HepG2 (cell line): ENCODE measurements at regions not wholly inside any gene's neighbourhood (a gene's known extent, or its start where the extent isn't known, plus 50 kb on each side); places are given as distances from the start of the nearest gene placed in this dataset.

Source experiments
- ATAC-seq: fragments of 200-7000 bp; cut with Tn5 transposase; 3 replicates; pipeline ENCODE4 v1.9.1; 2020; ENCODE audit warnings: mild to moderate bottlenecking, moderate library complexity
- BruUV-seq: library from RNA; stranded (reverse); fragments of 400-500 nt; replicated peaks from 2 replicates; lab custom pipeline; 2021; lab: Mats Ljungman, UMichigan
- CTCF ChIA-PET: fragments of 300-600 bp; formaldehyde crosslinking; extraction: SDS; loops from one replicate; lab custom pipeline; 2021; ENCODE audit warnings: low total read pairs, inconsistent platforms, low intra/inter-chr PET ratio; lab: Yijun Ruan, JAX
- POLR2A ChIA-PET: fragments of 350-600 bp; sonication (Branson Sonifier 250); formaldehyde crosslinking; loops from one replicate; lab custom pipeline; 2020; ENCODE audit warnings: antibody characterized with exemption, inconsistent platforms; lab: Yijun Ruan, JAX
- DNase-seq: peaks from one replicate; pipeline ENCODE4 v3.0.0-alpha.2; 2015; ENCODE audit warnings: low spot score
- FAIRE-seq: peaks from 3 replicates; lab custom pipeline; 2011; peaks lifted over from hg19 to GRCh38; lab: Jason Lieb, UNC
- H2AFZ ChIP-seq: one replicate; pipeline ENCODE4 v1.6.1; 2011; ENCODE audit warnings: low read length, inconsistent platforms
- H3K27ac ChIP-seq: fragments of 300-600 bp; 3 replicates; pipeline ENCODE4 v1.8.0; 2011; ENCODE audit warnings: mixed run types, mild to moderate bottlenecking, mixed read lengths, low read length, inconsistent platforms; ENCODE audit not compliant: insufficient read depth; ENCODE audit errors: extremely low read length
- H3K27me3 ChIP-seq, 2 experiments: fragments of 200-600 bp in 1 of 2; 2 replicates in 1 of 2; 3 replicates in 1 of 2; pipeline versions ENCODE4 v1.6.0 to v1.8.0; 2011; ENCODE audit warnings: low read length in 2 of 2, mild to moderate bottlenecking in 2 of 2, moderate library complexity in 2 of 2, inconsistent platforms in 1 of 2; ENCODE audit not compliant: insufficient read depth in 2 of 2, control insufficient read depth in 1 of 2
- H3K36me3 ChIP-seq, 2 experiments: fragments of 200-600 bp in 1 of 2; replicated peaks in 1 of 2; 2 replicates in 1 of 2; 3 replicates in 1 of 2; pipeline versions ENCODE4 v1.5.1 to v1.8.0; 2011; ENCODE audit warnings: low read length in 2 of 2, inconsistent platforms in 1 of 2; ENCODE audit not compliant: insufficient read depth in 2 of 2, control insufficient read depth in 1 of 2
- H3K4me1 ChIP-seq: 2 replicates; pipeline ENCODE4 v1.5.1; 2012; ENCODE audit warnings: low read length, inconsistent platforms; ENCODE audit not compliant: insufficient read depth
- H3K4me2 ChIP-seq: 2 replicates; pipeline ENCODE4 v1.6.0; 2011; ENCODE audit warnings: low read depth, low read length, inconsistent platforms
- H3K4me3 ChIP-seq, 3 experiments: fragments of 200-600 bp in 1 of 3; sonication (generic), shearing (Covaris generic) in 1 of 3; replicated peaks in 1 of 3; 2 replicates each; pipeline ENCODE4 v1.5.1; 2011 to 2016; ENCODE audit warnings: low read length in 3 of 3, inconsistent platforms in 2 of 3, low read depth in 2 of 3, mild to moderate bottlenecking in 2 of 3, control low read depth in 1 of 3, mixed read lengths in 1 of 3; ENCODE audit not compliant: insufficient read depth in 1 of 3
- H3K79me2 ChIP-seq: one replicate; pipeline ENCODE4 v1.6.1; 2011; ENCODE audit warnings: low read length, inconsistent platforms; ENCODE audit not compliant: insufficient read depth
- H3K9ac ChIP-seq: 2 replicates; pipeline ENCODE4 v1.6.0; 2011; ENCODE audit warnings: mild to moderate bottlenecking, low read depth, low read length, inconsistent platforms; ENCODE audit not compliant: insufficient read depth
- H3K9me3 ChIP-seq: 2 replicates; pipeline ENCODE4 v1.5.1; 2012; ENCODE audit warnings: mild to moderate bottlenecking, low read length
- H4K20me1 ChIP-seq: 2 replicates; pipeline ENCODE4 v1.6.0; 2011; ENCODE audit warnings: inconsistent platforms, mild to moderate bottlenecking, low read length, moderate library complexity; ENCODE audit not compliant: insufficient read depth
- CAMTA2 ChIP-seq: sonication (generic); formaldehyde crosslinking; IDR thresholded peaks from 2 replicates; pipeline ENCODE4 v1.4.0; 2020; ENCODE audit warnings: mild to moderate bottlenecking, missing genetic modification reagents, borderline replicate concordance
- GABPA ChIP-seq, 2 experiments: IDR thresholded peaks; 2 replicates each; pipeline ENCODE4 v1.6.1; 2011 to 2016; ENCODE audit warnings: low read depth in 2 of 2, low read length in 1 of 2, missing biosample characterization in 1 of 2, missing genetic modification characterization in 1 of 2
- HNRNPH1 ChIP-seq: fragments of 200-400 bp; formaldehyde crosslinking; optimal IDR thresholded peaks from 2 replicates; pipeline ENCODE3; 2017; ENCODE audit warnings: mild to moderate bottlenecking, low read depth, low read length
- HOXA7 ChIP-seq: sonication (generic); formaldehyde crosslinking; IDR thresholded peaks from 2 replicates; pipeline ENCODE4 v1.8.1; 2022; ENCODE audit warnings: mild to moderate bottlenecking, missing genetic modification reagents, moderate library complexity
- PHB2 ChIP-seq: fragments of 450-650 bp; IDR thresholded peaks from 2 replicates; pipeline ENCODE4 v1.6.1; 2018; ENCODE audit not compliant: partially characterized antibody
- RFXAP ChIP-seq: sonication (generic); formaldehyde crosslinking; IDR thresholded peaks from 2 replicates; pipeline ENCODE4 v1.4.0; 2020; ENCODE audit warnings: missing genetic modification reagents, borderline replicate concordance
- SAFB2 ChIP-seq: sonication (generic); formaldehyde crosslinking; IDR thresholded peaks from 2 replicates; pipeline ENCODE4 v1.5.1; 2020; ENCODE audit warnings: missing genetic modification reagents, low read depth, mild to moderate bottlenecking, borderline replicate concordance
- SSRP1 ChIP-seq: IDR thresholded peaks from 2 replicates; pipeline ENCODE4 v1.6.1; 2016; ENCODE audit warnings: control low read depth
- THAP11 ChIP-seq: IDR thresholded peaks from 2 replicates; pipeline ENCODE4 v1.6.1; 2016; ENCODE audit warnings: missing biosample characterization, missing genetic modification reagents
- XRCC5 ChIP-seq: fragments of 200-400 bp; formaldehyde crosslinking; optimal IDR thresholded peaks from 2 replicates; pipeline ENCODE3; 2017; ENCODE audit warnings: mild to moderate bottlenecking, low read length
- ZNF510 ChIP-seq: sonication (generic); formaldehyde crosslinking; IDR thresholded peaks from 2 replicates; pipeline ENCODE4 v1.4.0; 2020; ENCODE audit warnings: low read depth, mild to moderate bottlenecking, missing genetic modification reagents
- ZNF547 ChIP-seq: sonication (generic); formaldehyde crosslinking; IDR thresholded peaks from 2 replicates; pipeline ENCODE4 v1.5.1; 2020; ENCODE audit warnings: mild to moderate bottlenecking, missing genetic modification reagents
- ZNF577 ChIP-seq: sonication (generic); formaldehyde crosslinking; IDR thresholded peaks from 2 replicates; pipeline ENCODE4 v1.4.0; 2020; ENCODE audit warnings: mild to moderate bottlenecking, low read depth, missing genetic modification reagents, borderline replicate concordance
- ZNF740 ChIP-seq: sonication (generic); formaldehyde crosslinking; IDR thresholded peaks from 2 replicates; pipeline ENCODE4 v1.4.0; 2020; ENCODE audit warnings: missing genetic modification reagents
- WGBS: methylation state at CpG from one replicate; pipeline ENCODE4 v1.1.6; 2017; ENCODE audit warnings: low lambda C conversion rate; 5-methylcytosine and 5-hydroxymethylcytosine counted together
- in situ Hi-C: cut with HindIII; loops from 2 replicates; pipeline ENCODE4 v1.10.0; 2017; ENCODE audit warnings: low pct_unique_long_range_greater_than_20kb; ENCODE audit not compliant: extremely low pct_ligation_motif_present
- intact Hi-C: fragments of 100-400 bp; cut with micrococcal nuclease; formaldehyde crosslinking; loops from one replicate; pipeline ENCODE4 v1.10.0; 2022; ENCODE audit not compliant: unreplicated experiment
- TF ChIP-seq, protein P1 (sequence below): sonication (generic); formaldehyde crosslinking; IDR thresholded peaks from 2 replicates; pipeline ENCODE4 v1.5.1; 2020; ENCODE audit warnings: mild to moderate bottlenecking, missing genetic modification reagents, borderline replicate concordance
- TF ChIP-seq, protein P2 (sequence below): sonication (generic); formaldehyde crosslinking; IDR thresholded peaks from 2 replicates; pipeline ENCODE4 v1.5.1; 2020; ENCODE audit warnings: missing genetic modification reagents, mild to moderate bottlenecking, borderline replicate concordance

GRCh38 chr11:19650467-19650866 lies 62.2 kb upstream of the NAV2 start:
- H3K27me3 ChIP-seq: peaks cover 3 to 10% of the 10 kb centered on the region in 2 experiments; a peak in 3 of 5 replicates
- BruUV-seq: no TSS peak
- 1% methylated on average over 3 of the region's 3 CpGs for WGBS
- H2AFZ ChIP-seq: no peak overlapping the region
- H3K79me2 ChIP-seq: no peaks in the 10 kb centered on the region
- H3K4me3 ChIP-seq: no peak overlapping the region
- no peaks in the 10 kb centered on the region for H3K36me3 ChIP-seq
- H3K4me2 ChIP-seq: no peak overlapping the region
- no peaks in the 10 kb centered on the region for H3K4me1 ChIP-seq
- FAIRE-seq: no peak
- in situ Hi-C loops: no loop called here
- POLR2A ChIA-PET: no interaction called here
- ATAC-seq: no peak
- H3K9me3 ChIP-seq: no peaks in the 10 kb centered on the region
- intact Hi-C loops: no loop called here
- no peak overlapping the region for H3K9ac ChIP-seq
- CTCF ChIA-PET: no interaction called here
- H3K27ac ChIP-seq: no peak overlapping the region
- no peaks in the 10 kb centered on the region for H4K20me1 ChIP-seq
- DNase-seq: no peak
- TF ChIP-seq ZNF510 (no peak), ZNF740 (CRISPR knock-in tag) (no peak), HNRNPH1 (no peak), HOXA7 (CRISPR knock-in tag) (no peak), PHB2 (no peak), CAMTA2 (CRISPR knock-in tag) (no peak), RFXAP (CRISPR knock-in tag) (no peak), XRCC5 (no peak), THAP11 (CRISPR knock-in tag) (no peak), GABPA (IDR thresholded peaks at IDR 0.05; ENCODE audit: low read depth, low read length) (no peak), GABPA (CRISPR knock-in tag; IDR thresholded peaks at IDR 0.05; ENCODE audit: low read depth) (no peak), SSRP1 (CRISPR knock-in tag) (no peak), ZNF547 (no peak), ZNF577 (CRISPR knock-in tag) (no peak), SAFB2 (CRISPR knock-in tag) (no peak)
- TF ChIP-seq, protein P1, sequence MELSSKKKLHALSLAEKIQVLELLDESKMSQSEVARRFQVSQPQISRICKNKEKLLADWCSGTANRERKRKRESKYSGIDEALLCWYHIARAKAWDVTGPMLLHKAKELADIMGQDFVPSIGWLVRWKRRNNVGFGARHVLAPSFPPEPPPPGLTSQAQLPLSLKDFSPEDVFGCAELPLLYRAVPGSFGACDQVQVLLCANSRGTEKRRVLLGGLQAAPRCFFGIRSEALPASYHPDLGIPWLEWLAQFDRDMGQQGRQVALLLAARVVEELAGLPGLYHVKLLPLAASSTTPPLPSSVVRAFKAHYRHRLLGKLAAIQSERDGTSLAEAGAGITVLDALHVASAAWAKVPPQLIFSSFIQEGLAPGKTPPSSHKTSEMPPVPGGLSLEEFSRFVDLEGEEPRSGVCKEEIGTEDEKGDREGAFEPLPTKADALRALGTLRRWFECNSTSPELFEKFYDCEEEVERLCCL (CRISPR knock-in tag): no peak
- TF ChIP-seq, protein P2, sequence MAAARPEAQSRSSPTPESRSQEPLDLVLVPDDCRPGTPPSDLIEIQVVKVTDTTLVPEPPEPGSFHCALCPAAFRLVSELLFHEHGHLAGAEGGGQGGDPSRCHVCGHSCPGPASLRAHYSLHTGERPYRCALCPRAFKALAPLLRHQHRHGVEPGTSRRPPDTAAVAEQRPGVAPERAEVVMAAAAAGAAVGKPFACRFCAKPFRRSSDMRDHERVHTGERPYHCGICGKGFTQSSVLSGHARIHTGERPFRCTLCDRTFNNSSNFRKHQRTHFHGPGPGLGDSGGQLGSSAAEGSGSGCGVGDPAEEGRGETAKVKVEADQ (CRISPR knock-in tag): no peak
